HCT116 (cell line): ENCODE measurements at regions not wholly inside any gene's neighbourhood (a gene's known extent, or its start where the extent isn't known, plus 50 kb on each side); places are given as distances from the start of the nearest gene placed in this dataset.

Source experiments
- ATAC-seq: fragments of 200-7000 bp; cut with Tn5 transposase; 2 replicates; pipeline ENCODE4 v1.9.1; 2020; ENCODE audit warnings: mild to moderate bottlenecking, moderate library complexity
- BruUV-seq: library from RNA; stranded (reverse); fragments of 400-500 nt; replicated peaks from 2 replicates; lab custom pipeline; 2021; lab: Mats Ljungman, UMichigan
- CTCF ChIA-PET: fragments of 300-600 bp; sonication (Branson Sonifier 250); formaldehyde crosslinking; loops from one replicate; lab custom pipeline; 2021; ENCODE audit warnings: antibody characterized with exemption; lab: Charles Lee
- POLR2A ChIA-PET: fragments of 300-600, 350-600 bp; sonication (Branson Sonifier 250); formaldehyde crosslinking; loops from one replicate; lab custom pipeline; 2021; ENCODE audit warnings: antibody characterized with exemption; lab: Charles Lee
- RAD21 ChIA-PET, 2 experiments: fragments of 300-600 bp; sonication (Branson Sonifier 250); formaldehyde crosslinking; loops; one replicate each; lab custom pipeline; 2023; ENCODE audit warnings: low total read pairs in 2 of 2; ENCODE audit not compliant: uncharacterized antibody in 2 of 2, unreplicated experiment in 2 of 2, low non-redundant PET in 1 of 2; lab: Charles Lee
- DNase-seq: peaks from one replicate; pipeline ENCODE4 v3.0.0-alpha.2; 2010; ENCODE audit warnings: low read depth, low spot score
- H2AFZ ChIP-seq: fragments of 200-600 bp; shearing (Covaris generic), sonication (generic); 2 replicates; pipeline ENCODE4 v1.6.1; 2017; ENCODE audit warnings: low read depth, mixed run types, mixed read lengths, antibody characterized with exemption, low read length; ENCODE audit not compliant: poor library complexity, severe bottlenecking
- H3K27ac ChIP-seq: 2 replicates; pipeline ENCODE4 v1.5.1; 2012; ENCODE audit warnings: low read depth, low read length
- H3K27me3 ChIP-seq: fragments of 200-600 bp; sonication (generic); 2 replicates; pipeline ENCODE4 v1.6.1; 2016; ENCODE audit warnings: mixed run types, low read length, mixed read lengths; ENCODE audit not compliant: insufficient read depth
- H3K36me3 ChIP-seq, 2 experiments: fragments of 200-500 bp in 1 of 2; fragments of 200-600 bp in 1 of 2; sonication (Bioruptor generic) in 1 of 2; sonication (generic) in 1 of 2; 2 replicates each; pipeline versions ENCODE4 v1.5.1 to v1.6.1; 2014 to 2016; ENCODE audit warnings: low read length in 2 of 2, inconsistent platforms in 1 of 2, mixed read lengths in 1 of 2, mixed run types in 1 of 2; ENCODE audit not compliant: insufficient read depth in 2 of 2, control insufficient read depth in 1 of 2
- H3K4me1 ChIP-seq, 2 experiments: fragments of 200-600 bp in 1 of 2; sonication (generic) in 1 of 2; 2 replicates each; pipeline versions ENCODE4 v1.5.1 to v1.6.1; 2012 to 2017; ENCODE audit warnings: low read length in 2 of 2, inconsistent platforms in 1 of 2, mild to moderate bottlenecking in 1 of 2, mixed read lengths in 1 of 2, mixed run types in 1 of 2, moderate library complexity in 1 of 2; ENCODE audit not compliant: insufficient read depth in 2 of 2, control insufficient read depth in 1 of 2
- H3K4me2 ChIP-seq: fragments of 200-600 bp; sonication (generic); 2 replicates; pipeline ENCODE4 v1.6.1; 2017; ENCODE audit warnings: mixed run types, low read length, mixed read lengths
- H3K4me3 ChIP-seq, 2 experiments: fragments of 200-600 bp in 1 of 2; sonication (generic) in 1 of 2; replicated peaks in 1 of 2; 2 replicates each; pipeline ENCODE4 v1.5.1; 2011 to 2016; ENCODE audit warnings: low read length in 2 of 2, control low read depth in 1 of 2, low read depth in 1 of 2, mild to moderate bottlenecking in 1 of 2, mixed read lengths in 1 of 2, mixed run types in 1 of 2
- H3K79me2 ChIP-seq: fragments of 200-600 bp; sonication (generic); 2 replicates; pipeline ENCODE4 v1.6.1; 2017; ENCODE audit warnings: mild to moderate bottlenecking, mixed run types, low read length, moderate library complexity, mixed read lengths; ENCODE audit not compliant: insufficient read depth
- H3K9ac ChIP-seq: fragments of 200-600 bp; sonication (generic); 2 replicates; pipeline ENCODE4 v1.6.1; 2016; ENCODE audit warnings: low read length, mixed read lengths
- H3K9me2 ChIP-seq: fragments of 200-600 bp; sonication (generic), shearing (Covaris generic); 2 replicates; pipeline ENCODE4 v1.6.1; 2017; ENCODE audit warnings: mixed run types, mild to moderate bottlenecking, moderate library complexity; ENCODE audit not compliant: insufficient read depth
- H3K9me3 ChIP-seq, 2 experiments: fragments of 200-500 bp in 1 of 2; fragments of 200-600 bp in 1 of 2; sonication (Bioruptor generic) in 1 of 2; sonication (generic) in 1 of 2; 2 replicates each; pipeline ENCODE4 v1.6.1; 2014 to 2017; ENCODE audit warnings: low read length in 2 of 2, mixed read lengths in 2 of 2, inconsistent platforms in 1 of 2, low read depth in 1 of 2, mild to moderate bottlenecking in 1 of 2, mixed run types in 1 of 2, moderate library complexity in 1 of 2; ENCODE audit not compliant: control insufficient read depth in 1 of 2, insufficient read depth in 1 of 2
- H4K20me1 ChIP-seq: fragments of 200-600 bp; sonication (generic), shearing (Covaris generic); 2 replicates; pipeline ENCODE4 v1.6.1; 2017; ENCODE audit warnings: mixed run types, mild to moderate bottlenecking, moderate library complexity; ENCODE audit not compliant: insufficient read depth
- CBX3 ChIP-seq: IDR thresholded peaks from 2 replicates; pipeline ENCODE4 v1.6.1; 2012; ENCODE audit warnings: low read depth
- CEBPB ChIP-seq: IDR thresholded peaks from 2 replicates; pipeline ENCODE4 v1.6.1; 2012; ENCODE audit warnings: low read depth
- CTCF ChIP-seq, 3 experiments: fragments of 200-600 bp in 1 of 3; sonication (generic) in 1 of 3; IDR thresholded peaks in 2 of 3; conservative IDR thresholded peaks in 1 of 3; 2 replicates each; pipeline ENCODE4 v1.5.1; 2012 to 2017; ENCODE audit warnings: low read depth in 2 of 3, low read length in 2 of 3, antibody characterized with exemption in 1 of 3, borderline replicate concordance in 1 of 3, control low read depth in 1 of 3, mild to moderate bottlenecking in 1 of 3, mixed read lengths in 1 of 3, mixed run types in 1 of 3, moderate library complexity in 1 of 3; ENCODE audit not compliant: insufficient read depth in 1 of 3
- EGR1 ChIP-seq: IDR thresholded peaks from 2 replicates; pipeline ENCODE4 v1.6.1; 2012; ENCODE audit warnings: low read depth
- ELF1 ChIP-seq: IDR thresholded peaks from 2 replicates; pipeline ENCODE4 v1.6.1; 2012; ENCODE audit warnings: low read depth, borderline replicate concordance
- EZH2 ChIP-seq: fragments of 200-600 bp; sonication (generic); IDR thresholded peaks from 2 replicates; pipeline ENCODE4 v1.6.1; 2017; ENCODE audit warnings: antibody characterized with exemption, mixed run types
- EZH2phosphoT487 ChIP-seq: fragments of 200-600 bp; IDR thresholded peaks from 2 replicates; pipeline ENCODE4 v1.6.1; 2018; ENCODE audit warnings: antibody characterized with exemption, borderline replicate concordance
- FOSL1 ChIP-seq: IDR thresholded peaks from 2 replicates; pipeline ENCODE4 v1.6.1; 2012; ENCODE audit warnings: low read depth
- JUND ChIP-seq: IDR thresholded peaks from 2 replicates; pipeline ENCODE4 v1.6.1; 2012
- MAX ChIP-seq: IDR thresholded peaks from 2 replicates; pipeline ENCODE4 v1.6.1; 2012
- POLR2AphosphoS5 ChIP-seq: IDR thresholded peaks from 2 replicates; pipeline ENCODE4 v1.6.1; 2011; ENCODE audit warnings: mild to moderate bottlenecking, low read depth, low read length, moderate library complexity
- RAD21 ChIP-seq: IDR thresholded peaks from 2 replicates; pipeline ENCODE4 v1.6.1; 2012; ENCODE audit warnings: low read depth, mild to moderate bottlenecking
- SP1 ChIP-seq: IDR thresholded peaks from 2 replicates; pipeline ENCODE4 v1.6.1; 2012; ENCODE audit warnings: low read depth
- TCF7L2 ChIP-seq: IDR thresholded peaks from 2 replicates; pipeline ENCODE4 v1.7.0; 2011; ENCODE audit warnings: borderline replicate concordance, inconsistent platforms; ENCODE audit not compliant: insufficient read depth, insufficient read length; ENCODE audit errors: extremely low read depth
- YY1 ChIP-seq: IDR thresholded peaks from 2 replicates; pipeline ENCODE4 v1.6.1; 2011; ENCODE audit warnings: low read length, low read depth, moderate library complexity, mild to moderate bottlenecking; ENCODE audit not compliant: insufficient replicate concordance; ENCODE audit errors: extremely low read depth
- ZNF274 ChIP-seq: fragments of 200-500 bp; sonication (Bioruptor generic); IDR thresholded peaks from 2 replicates; pipeline ENCODE4 v1.6.1; 2014; ENCODE audit warnings: mild to moderate bottlenecking, low read depth, low read length, inconsistent platforms
- intact Hi-C: fragments of 100-400 bp; cut with micrococcal nuclease; formaldehyde crosslinking; loops from 2 replicates; pipeline ENCODE4 v1.10.0; 2022

GRCh38 chr20:12064540-12064939 is 146.8 kb downstream of the BTBD3 start:
- no peak overlapping the region for H3K27ac ChIP-seq
- RAD21 ChIA-PET = no interaction called here

More at GRCh38 chr20:12064540-12064939, 146.8 kb downstream of the BTBD3 start:
- Histone ChIP-seq H3K79me2 (no peaks in the 10 kb centered on the region), H3K9ac (no peak overlapping the region), H3K9me3 (peaks cover 0 to 6% of the 10 kb centered on the region in 2 experiments; a peak in 2 of 4 replicates), H2AFZ (no peak overlapping the region), H4K20me1 (no peaks in the 10 kb centered on the region), H3K4me3 (no peak overlapping the region), H3K36me3 (no peaks in the 10 kb centered on the region), H3K27me3 (no peaks in the 10 kb centered on the region), H3K4me1 (no peaks in the 10 kb centered on the region), H3K9me2 (no peaks in the 10 kb centered on the region), H3K4me2 (no peak overlapping the region)
- TF ChIP-seq CBX3 = no peak
- no peak for TF ChIP-seq YY1
- TF ChIP-seq JUND = no peak
- TF ChIP-seq TCF7L2 = no peak
- no peak for TF ChIP-seq ZNF274
- no peak for TF ChIP-seq EZH2
- no peak for TF ChIP-seq ELF1
- TF ChIP-seq CTCF (IDR thresholded peaks at IDR 0.05 in 2 of 3, conservative IDR thresholded peaks at IDR 0.05 in 1 of 3; ENCODE audit: borderline replicate concordance in 1 of 3, insufficient read depth in 1 of 3, low read depth in 2 of 3, low read length in 2 of 3) = no peak
- TF ChIP-seq MAX = no peak
- no peak for TF ChIP-seq POLR2AphosphoS5
- no peak for TF ChIP-seq FOSL1
- TF ChIP-seq SP1 = no peak
- no peak for TF ChIP-seq CEBPB
- TF ChIP-seq EGR1 = no peak
- no peak for TF ChIP-seq EZH2phosphoT487
- TF ChIP-seq RAD21 = no peak
- DNase-seq (no peak), ATAC-seq (no peak)
- CTCF ChIA-PET = no interaction called here
- no TSS peak for BruUV-seq
- intact Hi-C loops = no loop called here
- POLR2A ChIA-PET = no interaction called here
